ENCODE measurements at regions not wholly inside any gene's neighbourhood (a gene's known extent, or its start where the extent isn't known, plus 50 kb on each side); places are given as distances from the start of the nearest gene placed in this dataset.
"Not testable (repeated sequence)": the region's sequence is repeated elsewhere in the genome, so short reads cannot be mapped to it uniquely, and the experiment has no call there.

- no peak for DNase-seq
Observed at GRCh38 chr4:134499074-134499473, 297.5 kb upstream of the PABPC4L start.

GRCh38 chr4:134490863-134491262 lies 289.3 kb upstream of the PABPC4L start:
- no peak for DNase-seq

- DNase-seq = not testable (repeated sequence)
Observed at GRCh38 chr4:134483514-134483913, 281.9 kb upstream of the PABPC4L start.

GRCh38 chr4:134471569-134471968 lies 270.0 kb upstream of the PABPC4L start:
- no peak for DNase-seq

- peak; percentile 16 for DNase-seq
Observed at GRCh38 chr4:134470544-134470943, 269.0 kb upstream of the PABPC4L start.

- DNase-seq = no peak
Observed at GRCh38 chr4:134465417-134465816, 263.8 kb upstream of the PABPC4L start.

- no peak for DNase-seq
Observed at GRCh38 chr4:134463771-134464170, 262.2 kb upstream of the PABPC4L start.

- no peak for DNase-seq
Observed at GRCh38 chr4:134426821-134427220, 225.2 kb upstream of the PABPC4L start.

GRCh38 chr4:134425756-134426155 lies 224.2 kb upstream of the PABPC4L start:
- DNase-seq = no peak

GRCh38 chr4:134422776-134423175 lies 221.2 kb upstream of the PABPC4L start:
- no peak for DNase-seq

GRCh38 chr4:134421734-134422133 lies 220.1 kb upstream of the PABPC4L start:
- no peak for DNase-seq

- DNase-seq = no peak
Observed at GRCh38 chr4:134408897-134409296, 207.3 kb upstream of the PABPC4L start.

- DNase-seq = no peak
Observed at GRCh38 chr4:134401798-134402197, 200.2 kb upstream of the PABPC4L start.

- no peak for DNase-seq
Observed at GRCh38 chr4:134393592-134393991, 192.0 kb upstream of the PABPC4L start.

GRCh38 chr4:134390319-134390718 lies 188.7 kb upstream of the PABPC4L start:
- DNase-seq = no peak

- no peak for DNase-seq
Observed at GRCh38 chr4:134388351-134388750, 186.8 kb upstream of the PABPC4L start.

GRCh38 chr4:134382478-134383227 lies 181.1 kb upstream of the PABPC4L start:
- DNase-seq = no peak

- DNase-seq = no peak
Observed at GRCh38 chr4:134375775-134376174, 174.2 kb upstream of the PABPC4L start.

- DNase-seq = no peak
Observed at GRCh38 chr4:134365852-134366251, 164.3 kb upstream of the PABPC4L start.

GRCh38 chr4:134364928-134365327 lies 163.3 kb upstream of the PABPC4L start:
- no peak for DNase-seq

GRCh38 chr4:134345244-134345643 lies 143.7 kb upstream of the PABPC4L start:
- no peak for DNase-seq

- DNase-seq = no peak
Observed at GRCh38 chr4:134343656-134344055, 142.1 kb upstream of the PABPC4L start.

- DNase-seq = no peak
Observed at GRCh38 chr4:134343081-134343480, 141.5 kb upstream of the PABPC4L start.

- no peak for DNase-seq
Observed at GRCh38 chr4:134337574-134337973, 136.0 kb upstream of the PABPC4L start.
